HG02610 (cell line): ENCODE measurements at regions not wholly inside any gene's neighbourhood (a gene's known extent, or its start where the extent isn't known, plus 50 kb on each side); places are given as distances from the start of the nearest gene placed in this dataset.
"Not testable (repeated sequence)": the region's sequence is repeated elsewhere in the genome, so short reads cannot be mapped to it uniquely, and the experiment has no call there.

ENCODE experiments used
- ATAC-seq: cut with Tn5 transposase; IDR thresholded peaks from one replicate; pipeline ENCODE4 v1.9.1; 2021; ENCODE audit warnings: mild to moderate bottlenecking, moderate library complexity; ENCODE audit not compliant: unreplicated experiment

DNA sequence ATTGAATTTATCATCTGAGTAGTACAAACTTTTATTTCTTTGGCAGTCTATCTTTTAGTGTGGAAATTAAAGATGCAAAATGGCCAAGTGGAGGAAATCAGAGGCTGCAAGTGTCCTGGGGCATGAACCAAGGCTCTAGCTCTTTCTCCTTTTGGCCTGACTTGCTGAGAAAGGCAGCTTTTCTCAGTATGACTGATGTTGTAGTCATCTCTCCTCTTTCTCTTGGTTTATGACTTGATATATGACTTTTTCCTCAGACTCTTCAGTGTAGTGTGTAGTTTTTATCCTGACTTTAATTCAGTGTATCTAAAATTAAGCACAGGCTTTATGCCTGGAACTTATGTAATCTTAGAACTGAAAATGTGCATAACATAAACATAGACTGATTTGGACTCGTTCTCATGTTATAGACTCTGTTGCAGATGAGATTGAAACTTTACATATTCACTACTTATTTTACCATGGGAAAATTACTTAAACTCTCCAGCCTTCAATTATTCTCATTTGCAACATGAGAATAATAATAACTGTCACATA, 65.7 kb downstream of the SLITRK5 start:
- peak; percentile 83 for ATAC-seq

DNA sequence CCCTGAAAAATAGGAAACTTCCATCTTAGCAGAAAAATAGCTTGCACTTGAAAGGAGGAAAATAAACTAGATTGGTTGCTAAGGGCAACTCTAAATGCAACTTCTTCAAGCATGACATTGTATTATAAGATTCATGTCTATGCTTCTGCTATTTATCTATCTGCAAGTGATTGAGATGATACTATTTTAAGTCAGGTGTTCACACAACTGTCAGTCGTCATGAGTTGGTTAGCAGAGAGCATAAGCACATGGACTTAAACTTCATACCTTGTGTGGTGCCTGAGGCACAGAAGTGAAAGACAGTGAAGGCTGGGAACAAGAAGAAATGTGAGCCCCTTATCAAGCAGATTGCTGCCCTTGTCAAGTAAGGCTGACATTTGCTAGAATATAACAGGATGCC, 82.9 kb downstream of the SLITRK5 start:
- ATAC-seq = no peak

GRCh38 chr13:87769445-87769844, 98.3 kb downstream of the SLITRK5 start:
- no peak for ATAC-seq

- ATAC-seq = no peak
Measured at GRCh38 chr13:87777387-87777786, 106.2 kb downstream of the SLITRK5 start.

DNA sequence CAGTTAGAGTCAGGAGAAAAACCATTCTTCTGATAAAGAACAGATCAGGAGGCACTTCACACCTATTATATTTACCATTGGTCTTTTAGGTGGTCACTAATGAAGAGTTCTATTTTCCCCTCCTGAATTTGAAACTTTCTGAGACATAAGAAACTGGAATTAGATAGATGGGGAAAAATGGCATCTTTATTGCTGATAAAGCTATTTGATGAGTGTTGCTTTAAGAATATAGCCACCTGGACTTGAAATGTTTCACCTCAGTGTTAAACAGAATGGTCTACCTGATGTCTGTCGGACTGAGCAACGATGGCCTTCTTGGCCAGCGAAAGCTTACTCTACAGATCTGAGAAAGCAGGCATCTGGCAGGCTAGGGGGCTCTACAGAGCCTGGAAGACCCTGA, 107.0 kb downstream of the SLITRK5 start:
- no peak for ATAC-seq

- ATAC-seq = no peak
Measured at GRCh38 chr13:87779426-87779825, 108.3 kb downstream of the SLITRK5 start.

DNA sequence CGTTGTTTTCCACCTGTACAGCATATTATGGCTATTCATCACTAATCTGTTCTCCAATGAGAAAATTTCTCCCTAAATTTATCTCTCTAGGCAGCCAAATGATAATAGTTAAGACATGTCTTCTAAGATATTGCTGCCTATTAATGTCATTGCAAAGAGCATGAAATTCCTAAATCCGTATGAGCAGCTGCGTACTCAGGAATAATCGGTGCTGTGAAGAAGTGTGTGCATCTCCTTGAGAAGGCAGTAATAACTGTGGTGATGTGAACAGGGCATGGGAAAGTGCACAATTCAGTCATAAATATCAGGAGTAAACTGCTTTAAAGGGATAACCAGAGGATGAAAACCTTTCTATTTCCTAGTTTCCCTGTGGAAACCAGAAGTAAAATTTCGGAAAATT, 112.2 kb downstream of the SLITRK5 start:
- no peak for ATAC-seq

DNA sequence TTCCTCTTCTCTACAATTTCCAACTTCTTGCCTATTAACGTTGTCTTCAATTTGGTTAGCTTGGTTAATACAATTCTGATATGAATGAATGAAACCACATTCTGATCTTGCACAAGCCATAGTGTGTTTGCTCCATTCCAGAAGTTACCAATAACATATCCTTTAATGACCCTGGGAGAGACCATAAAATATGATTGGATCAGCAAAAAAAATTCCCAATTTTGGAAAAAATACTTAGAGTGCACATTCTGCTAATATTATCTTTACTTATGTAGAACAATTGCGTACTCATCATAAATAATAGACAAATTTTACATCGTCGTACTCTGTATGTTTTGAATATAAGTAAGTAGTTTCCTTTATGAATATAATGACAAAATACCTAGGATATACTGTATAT, 117.2 kb downstream of the SLITRK5 start:
- ATAC-seq = no peak

DNA sequence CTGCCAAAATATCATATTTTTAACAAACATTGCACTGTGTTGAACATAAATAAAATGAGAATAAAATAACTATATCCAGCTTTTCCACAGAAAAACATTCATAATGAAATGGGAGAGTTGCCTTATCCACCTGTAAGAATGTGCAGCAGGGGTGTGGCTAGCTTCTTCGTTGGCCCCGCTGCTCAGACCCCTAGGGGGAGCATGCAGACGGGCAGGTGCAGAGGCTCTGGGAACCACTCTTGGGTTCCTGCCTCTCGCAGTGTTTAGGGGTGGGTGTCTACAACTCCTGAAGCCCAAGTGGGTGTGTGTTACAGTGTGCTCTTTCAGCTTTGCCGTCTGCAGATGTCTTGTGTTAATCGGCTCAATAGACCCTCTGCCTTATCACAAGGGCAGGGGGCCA, 121.7 kb downstream of the SLITRK5 start:
- ATAC-seq = no peak

DNA sequence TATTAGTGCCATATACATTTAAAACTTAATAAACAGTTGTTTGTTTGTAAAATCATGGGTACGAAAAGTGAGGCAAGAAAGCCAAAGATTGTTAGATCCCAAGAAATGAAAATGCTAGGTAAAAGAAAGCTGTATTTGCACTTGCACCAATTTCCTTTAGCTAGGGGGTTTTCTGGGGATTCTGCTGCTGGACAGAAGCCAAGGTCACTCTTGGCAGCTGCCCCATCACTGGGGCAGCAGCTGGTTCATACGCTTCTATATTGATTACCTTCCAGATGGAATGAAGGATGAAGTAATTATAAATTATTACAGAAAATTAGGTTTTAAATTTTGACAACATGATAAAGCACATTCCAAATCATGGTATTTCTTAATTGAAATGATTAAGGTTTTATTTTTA, 127.4 kb downstream of the SLITRK5 start:
- no peak for ATAC-seq

DNA sequence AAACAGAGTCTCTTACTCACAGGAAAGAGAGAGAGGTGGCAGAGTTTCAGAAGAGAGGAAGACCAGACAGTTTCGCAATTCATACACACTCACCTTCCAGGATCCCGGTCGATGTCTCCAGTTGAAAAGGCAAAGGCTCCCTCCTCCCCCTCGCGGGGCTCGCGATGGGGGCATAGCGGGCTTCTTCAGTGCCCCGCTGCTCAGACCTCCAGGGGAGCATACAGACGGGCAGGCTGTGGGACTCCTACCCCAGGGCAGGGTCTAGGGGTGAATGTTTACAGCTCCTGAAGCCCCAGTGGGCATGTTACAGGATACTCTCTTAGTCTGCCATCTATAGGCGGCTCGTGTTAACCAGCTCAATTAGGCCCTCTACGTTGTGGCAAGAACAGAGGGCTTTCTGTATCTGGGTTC, 139.2 kb downstream of the SLITRK5 start:
- ATAC-seq = no peak

DNA sequence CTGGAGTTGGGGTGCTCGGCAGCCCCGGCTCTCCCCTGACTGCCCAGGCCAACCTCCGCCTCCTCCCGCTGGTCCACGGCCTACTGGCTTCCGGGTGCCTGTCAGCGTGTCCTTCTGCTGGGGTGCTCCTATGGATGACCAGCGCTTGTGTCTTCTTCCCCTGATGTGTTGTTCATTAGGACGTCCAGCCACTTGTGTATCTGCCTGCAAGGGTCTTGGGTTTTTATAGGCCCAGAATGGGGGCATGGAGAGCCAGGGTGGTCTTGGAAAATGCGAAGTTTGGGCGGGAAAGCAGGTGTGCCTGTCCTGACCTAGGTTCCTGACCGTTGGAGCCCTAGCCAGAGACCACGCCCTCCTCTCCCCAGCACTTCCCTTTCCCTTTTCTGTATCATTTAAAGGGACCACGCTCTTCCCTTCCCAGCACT, 139.8 kb downstream of the SLITRK5 start:
- ATAC-seq = no peak

DNA sequence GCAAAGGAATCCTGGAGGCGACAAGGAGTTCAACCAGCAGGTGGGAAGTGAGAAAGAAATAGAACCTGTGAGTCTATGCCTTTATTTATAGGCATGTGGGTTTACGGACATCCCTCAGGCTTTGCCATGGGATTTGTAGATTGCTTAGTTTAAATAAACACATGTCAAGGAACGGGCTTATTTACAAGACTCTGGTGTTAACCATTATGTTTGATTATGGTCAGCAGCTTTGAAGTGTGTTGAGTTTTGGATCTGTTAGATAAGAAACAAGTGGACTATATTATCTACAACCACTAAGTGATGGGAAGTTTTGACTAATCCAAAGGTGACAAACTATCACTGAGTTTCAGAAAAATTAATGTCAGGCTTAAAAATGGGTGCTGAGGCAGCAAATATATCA, 143.2 kb downstream of the SLITRK5 start:
- no peak for ATAC-seq

- no peak for ATAC-seq
Measured at GRCh38 chr13:87820241-87820640, 149.1 kb downstream of the SLITRK5 start.

DNA sequence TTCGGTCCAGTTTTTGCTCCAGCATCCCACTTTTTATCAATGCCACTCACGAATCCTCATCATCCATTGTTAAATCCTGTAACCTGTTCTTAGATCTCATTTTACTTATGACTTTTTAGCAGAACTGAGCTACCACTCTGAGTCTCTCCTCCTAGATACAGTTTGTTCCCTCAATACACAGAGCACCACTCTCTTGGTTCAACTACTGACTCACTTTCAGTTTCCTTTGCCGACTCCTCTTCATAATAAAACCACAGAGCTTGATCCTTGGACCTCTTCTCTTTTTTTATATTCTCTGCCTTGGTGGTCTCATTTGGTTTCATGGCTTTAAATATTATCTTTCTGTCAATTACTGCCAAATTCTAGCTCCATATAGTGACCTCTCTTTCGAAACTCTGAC, 150.3 kb downstream of the SLITRK5 start:
- ATAC-seq = no peak

- not testable (repeated sequence) for ATAC-seq
Measured at GRCh38 chr13:87826301-87826700, 155.1 kb downstream of the SLITRK5 start.

DNA sequence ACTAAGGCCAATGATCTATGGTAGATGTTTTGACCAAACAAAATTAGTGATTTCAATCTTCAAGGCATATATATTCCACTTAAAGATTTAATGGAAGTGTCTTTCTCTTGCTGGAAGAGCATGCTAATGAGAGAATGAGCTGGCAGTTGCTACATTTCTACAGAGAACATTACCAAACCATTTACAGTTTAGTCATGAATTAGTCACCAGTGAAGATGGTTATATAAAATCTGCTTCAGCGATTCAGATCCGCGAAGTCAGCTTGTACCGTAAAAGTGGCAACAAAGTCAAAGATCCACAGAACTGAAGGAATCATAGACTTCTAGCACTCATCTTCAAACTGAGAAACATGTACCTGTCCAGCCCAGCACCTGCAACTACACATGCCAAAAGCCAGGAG, 156.3 kb downstream of the SLITRK5 start:
- no peak for ATAC-seq

DNA sequence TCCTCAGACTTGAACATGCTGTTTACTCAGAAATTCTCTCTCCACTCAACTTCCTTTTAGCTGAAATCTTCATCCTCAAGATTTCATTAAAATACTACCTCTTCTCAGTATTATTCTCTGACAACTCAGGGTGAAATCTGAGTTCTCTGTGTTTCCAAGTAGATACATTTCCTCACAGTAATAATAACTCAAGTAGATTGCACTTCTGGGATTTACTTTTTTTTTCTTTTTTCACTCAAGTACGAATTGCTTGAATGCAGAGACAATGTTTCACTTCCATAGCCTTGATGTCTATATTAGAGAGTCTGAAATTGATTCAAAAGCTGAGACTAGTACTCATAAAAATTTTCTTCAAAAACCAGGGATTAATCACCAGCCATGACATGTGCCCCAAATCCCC, 166.4 kb downstream of the SLITRK5 start:
- ATAC-seq = no peak

- ATAC-seq = no peak
Measured at GRCh38 chr13:87837946-87838345, 166.8 kb downstream of the SLITRK5 start.

DNA sequence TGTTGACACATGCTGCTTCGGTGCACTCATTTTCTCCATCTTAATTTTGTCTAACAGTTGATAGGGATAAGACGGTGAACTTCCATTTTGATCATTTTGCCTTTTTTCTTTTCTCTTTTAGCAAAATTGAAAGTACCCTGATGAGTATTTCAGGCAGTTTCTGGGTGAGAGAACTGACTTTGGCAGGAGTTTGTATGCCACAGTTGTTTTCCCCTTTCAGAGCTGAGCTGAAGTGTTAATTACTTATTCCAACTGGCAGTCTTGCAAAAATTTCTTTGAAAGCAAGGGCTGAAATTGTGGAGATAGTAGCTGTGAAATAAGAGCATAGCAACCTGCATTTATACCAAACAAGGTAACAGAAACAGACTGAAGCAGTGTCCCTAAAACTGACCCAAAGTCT, 180.2 kb downstream of the SLITRK5 start:
- ATAC-seq = no peak

DNA sequence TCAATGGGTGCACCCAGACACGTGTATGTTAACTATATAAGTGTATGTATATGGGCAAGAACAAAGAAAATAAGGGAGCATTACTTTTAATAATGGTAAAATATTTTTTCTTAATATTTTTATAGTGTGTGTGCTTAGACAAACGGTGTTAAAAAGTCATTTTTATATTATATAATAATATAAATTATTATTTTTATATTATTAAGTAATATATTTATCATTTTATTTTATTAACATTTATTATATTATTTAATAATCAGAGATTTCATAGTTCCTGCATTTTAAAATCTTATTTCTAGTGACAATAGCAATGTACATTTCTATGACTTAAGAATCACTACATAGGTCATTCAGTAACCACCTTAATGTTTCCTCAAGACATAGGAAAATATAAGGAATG, 184.4 kb downstream of the SLITRK5 start:
- ATAC-seq = no peak

- ATAC-seq = no peak
Measured at GRCh38 chr13:87859261-87859660, 188.1 kb downstream of the SLITRK5 start.

- no peak for ATAC-seq
Measured at GRCh38 chr13:87867426-87867825, 196.3 kb downstream of the SLITRK5 start.

DNA sequence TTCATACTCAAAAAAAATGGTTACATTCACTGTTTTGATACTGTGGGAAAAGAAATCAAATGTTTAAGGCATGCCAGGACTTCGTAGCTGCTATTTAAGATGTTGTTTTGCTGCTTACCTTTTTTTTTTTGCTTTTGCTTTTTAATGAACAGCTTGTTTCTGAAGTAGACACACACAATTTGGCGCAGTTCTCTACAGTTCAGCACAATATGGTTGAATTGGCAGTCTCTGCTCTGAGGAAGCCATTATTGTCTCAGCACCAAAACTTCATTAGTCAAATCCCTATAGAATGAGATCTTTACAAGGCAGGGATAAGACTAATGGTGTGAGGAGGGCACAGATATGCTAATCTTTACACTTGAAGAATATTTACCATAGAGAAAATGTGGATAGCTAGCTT, 197.6 kb downstream of the SLITRK5 start:
- no peak for ATAC-seq
